Transverse colon (tissue), 4 donors: ENCODE measurements at regions not wholly inside any gene's neighbourhood (a gene's known extent, or its start where the extent isn't known, plus 50 kb on each side); places are given as distances from the start of the nearest gene placed in this dataset.
"Not testable (repeated sequence)": the region's sequence is repeated elsewhere in the genome, so short reads cannot be mapped to it uniquely, and the experiment has no call there.

ENCODE experiments used
- CTCF ChIP-seq, 5 experiments: fragments of 200-600 bp in 3 of 5; fragments of 450-650 bp in 2 of 5; sonication (generic) in 3 of 5; IDR thresholded peaks; 1 replicate in 2 of 5; 2 replicates in 3 of 5; pipeline ENCODE4 v1.5.1; 2016 to 2017; ENCODE audit warnings: antibody characterized with exemption in 5 of 5, inconsistent platforms in 3 of 5, mild to moderate bottlenecking in 2 of 5, moderate library complexity in 1 of 5
- EP300 ChIP-seq: sonication (generic); formaldehyde crosslinking; IDR thresholded peaks from one replicate; pipeline ENCODE4 v1.6.1; 2017; ENCODE audit warnings: antibody characterized with exemption, low read depth
- POLR2AphosphoS5 ChIP-seq, 3 donors: sonication (generic); formaldehyde crosslinking; IDR thresholded peaks; one replicate each; pipeline ENCODE4 v1.6.1; 2016; ENCODE audit warnings: antibody characterized with exemption in 3 of 3

GRCh38 chr3:6704817-6705216, 156.1 kb upstream of the GRM7 start:
- TF ChIP-seq EP300; CTCF (IDR thresholded peaks at IDR 0.05); POLR2AphosphoS5 (IDR thresholded peaks at IDR 0.05): not testable (repeated sequence)
